Caco-2 (cell line): ENCODE measurements at regions not wholly inside any gene's neighbourhood (a gene's known extent, or its start where the extent isn't known, plus 50 kb on each side); places are given as distances from the start of the nearest gene placed in this dataset.

Source experiments
- BruUV-seq: library from RNA; stranded (reverse); fragments of 400-500 nt; replicated peaks from 2 replicates; lab custom pipeline; 2021; lab: Mats Ljungman, UMichigan
- CTCF ChIA-PET: fragments of 300-600 bp; sonication (Branson Sonifier 250); formaldehyde crosslinking; loops from one replicate; lab custom pipeline; 2022; ENCODE audit warnings: antibody characterized with exemption; lab: Charles Lee
- POLR2A ChIA-PET: fragments of 300-600 bp; sonication (Branson Sonifier 250); formaldehyde crosslinking; loops from one replicate; lab custom pipeline; 2022; ENCODE audit warnings: antibody characterized with exemption; lab: Charles Lee
- DNase-seq, 2 experiments: peaks; one replicate each; pipeline versions ENCODE4 v3.0.0 to v3.0.0-alpha.2; 2020 to 2022
- H3K27me3 ChIP-seq: replicated peaks from 2 replicates; pipeline ENCODE4 v1.6.0; 2011; ENCODE audit warnings: low read length; ENCODE audit not compliant: control insufficient read depth, insufficient read depth
- H3K36me3 ChIP-seq: 2 replicates; pipeline ENCODE4 v1.5.1; 2011; ENCODE audit warnings: low read length; ENCODE audit not compliant: control insufficient read depth, insufficient read depth
- H3K4me1 ChIP-seq: fragments of 250-450 bp; sonication (Bioruptor Pico); 2 replicates; pipeline ENCODE4 v1.5.1; 2020; ENCODE audit warnings: mild to moderate bottlenecking
- H3K4me3 ChIP-seq: 2 replicates; pipeline ENCODE4 v1.5.1; 2011; ENCODE audit warnings: low read depth, mild to moderate bottlenecking, control low read depth, low read length
- H3K9me3 ChIP-seq: fragments of 250-450 bp; sonication (Bioruptor Pico); 2 replicates; pipeline ENCODE4 v1.5.1; 2020; ENCODE audit warnings: mild to moderate bottlenecking, moderate library complexity
- H3K27ac Mint-ChIP-seq: one replicate; pipeline ENCODE4 v1.8.0; 2022; ENCODE audit warnings: mixed read lengths; ENCODE audit not compliant: unreplicated experiment
- H3K27me3 Mint-ChIP-seq: one replicate; pipeline ENCODE4 v1.8.0; 2022; ENCODE audit warnings: mixed read lengths; ENCODE audit not compliant: insufficient read depth, unreplicated experiment
- H3K36me3 Mint-ChIP-seq: one replicate; pipeline ENCODE4 v1.8.0; 2022; ENCODE audit warnings: mild to moderate bottlenecking, mixed read lengths; ENCODE audit not compliant: insufficient read depth, unreplicated experiment
- H3K4me1 Mint-ChIP-seq: one replicate; pipeline ENCODE4 v1.8.0; 2022; ENCODE audit warnings: low read depth, mixed read lengths; ENCODE audit not compliant: unreplicated experiment
- H3K4me3 Mint-ChIP-seq: one replicate; pipeline ENCODE4 v1.8.0; 2022; ENCODE audit warnings: mild to moderate bottlenecking, moderate library complexity, mixed read lengths; ENCODE audit not compliant: unreplicated experiment
- H3K9me3 Mint-ChIP-seq: one replicate; pipeline ENCODE4 v1.8.0; 2022; ENCODE audit warnings: mixed read lengths; ENCODE audit not compliant: unreplicated experiment
- intact Hi-C: fragments of 100-400 bp; cut with micrococcal nuclease; formaldehyde crosslinking; loops from one replicate; pipeline ENCODE4 v1.10.0; 2022; ENCODE audit not compliant: unreplicated experiment
- TF ChIP-seq, protein P1 (sequence below), 2 experiments: fragments of 200-600 bp in 1 of 2; IDR thresholded peaks; 1 replicate in 1 of 2; 2 replicates in 1 of 2; pipeline versions ENCODE4 v1.5.1 to v1.8.0; 2011 to 2022; ENCODE audit warnings: antibody characterized with exemption in 1 of 2, control low read depth in 1 of 2, inconsistent platforms in 1 of 2, low read depth in 1 of 2, low read length in 1 of 2, mild to moderate bottlenecking in 1 of 2, moderate library complexity in 1 of 2; ENCODE audit not compliant: insufficient read depth in 1 of 2, severe bottlenecking in 1 of 2, unreplicated experiment in 1 of 2

DNA sequence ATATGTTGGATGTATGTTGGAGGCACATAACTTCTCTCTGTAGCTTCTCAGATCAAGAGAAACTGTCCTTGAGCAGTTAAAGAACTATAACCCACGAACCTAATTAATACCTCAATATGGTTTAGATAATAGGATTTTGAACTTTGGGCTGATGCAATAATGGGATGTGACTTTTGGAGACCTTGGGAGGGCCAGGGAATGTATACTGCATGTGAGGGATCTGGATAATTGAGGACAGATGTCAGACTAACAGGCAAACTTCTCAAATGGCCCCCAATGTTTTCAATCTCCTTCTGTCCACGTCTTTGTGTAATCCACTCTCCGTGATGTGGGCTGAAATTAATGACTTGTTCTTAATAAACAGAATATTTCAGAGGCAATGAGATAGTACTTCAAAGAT lies 202.2 kb upstream of the FAT4 start:
- H3K27me3 ChIP-seq = no peaks in the 10 kb centered on the region
- H3K4me1 ChIP-seq = no peaks in the 10 kb centered on the region
- no peak overlapping the region for H3K27ac Mint-ChIP-seq
- DNase-seq = no peak
- POLR2A ChIA-PET = no interaction called here
- H3K4me3 Mint-ChIP-seq = no peak overlapping the region
- H3K36me3 ChIP-seq = no peaks in the 10 kb centered on the region
- TF ChIP-seq, protein P1, sequence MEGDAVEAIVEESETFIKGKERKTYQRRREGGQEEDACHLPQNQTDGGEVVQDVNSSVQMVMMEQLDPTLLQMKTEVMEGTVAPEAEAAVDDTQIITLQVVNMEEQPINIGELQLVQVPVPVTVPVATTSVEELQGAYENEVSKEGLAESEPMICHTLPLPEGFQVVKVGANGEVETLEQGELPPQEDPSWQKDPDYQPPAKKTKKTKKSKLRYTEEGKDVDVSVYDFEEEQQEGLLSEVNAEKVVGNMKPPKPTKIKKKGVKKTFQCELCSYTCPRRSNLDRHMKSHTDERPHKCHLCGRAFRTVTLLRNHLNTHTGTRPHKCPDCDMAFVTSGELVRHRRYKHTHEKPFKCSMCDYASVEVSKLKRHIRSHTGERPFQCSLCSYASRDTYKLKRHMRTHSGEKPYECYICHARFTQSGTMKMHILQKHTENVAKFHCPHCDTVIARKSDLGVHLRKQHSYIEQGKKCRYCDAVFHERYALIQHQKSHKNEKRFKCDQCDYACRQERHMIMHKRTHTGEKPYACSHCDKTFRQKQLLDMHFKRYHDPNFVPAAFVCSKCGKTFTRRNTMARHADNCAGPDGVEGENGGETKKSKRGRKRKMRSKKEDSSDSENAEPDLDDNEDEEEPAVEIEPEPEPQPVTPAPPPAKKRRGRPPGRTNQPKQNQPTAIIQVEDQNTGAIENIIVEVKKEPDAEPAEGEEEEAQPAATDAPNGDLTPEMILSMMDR (IDR thresholded peaks at IDR 0.05; ENCODE audit: insufficient read depth in 1 of 2, low read depth in 1 of 2, low read length in 1 of 2, severe bottlenecking in 1 of 2, unreplicated experiment in 1 of 2) = no peak
- CTCF ChIA-PET = no interaction called here
- no peaks in the 10 kb centered on the region for H3K9me3 ChIP-seq
- intact Hi-C loops = no loop called here
- H3K4me3 ChIP-seq = no peak overlapping the region
- H3K9me3 Mint-ChIP-seq = peaks cover 8% of the 10 kb centered on the region
- no peaks in the 10 kb centered on the region for H3K36me3 Mint-ChIP-seq
- no peaks in the 10 kb centered on the region for H3K4me1 Mint-ChIP-seq
- no TSS peak for BruUV-seq
- no peaks in the 10 kb centered on the region for H3K27me3 Mint-ChIP-seq

DNA sequence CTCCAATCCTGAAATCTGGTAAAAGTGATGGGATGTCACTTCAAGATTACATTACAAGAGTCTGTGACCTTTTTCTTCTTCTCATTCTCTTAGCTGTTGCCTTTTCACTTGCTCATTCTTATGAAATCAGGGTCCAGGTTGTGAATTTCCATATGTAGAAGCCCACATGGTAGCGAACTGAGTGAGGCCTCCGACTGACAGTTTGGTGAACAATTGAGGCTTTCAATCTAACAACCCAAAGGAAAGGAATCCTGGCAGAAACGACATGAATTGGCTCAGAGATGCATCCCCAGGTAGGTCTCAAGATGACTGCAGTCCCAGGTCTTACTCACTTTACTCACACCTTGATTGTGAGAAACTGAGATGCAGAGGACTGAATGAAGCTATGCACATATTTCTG lies 203.4 kb upstream of the FAT4 start:
- POLR2A ChIA-PET = no interaction called here
- TF ChIP-seq, protein P1 (IDR thresholded peaks at IDR 0.05; ENCODE audit: insufficient read depth in 1 of 2, low read depth in 1 of 2, low read length in 1 of 2, severe bottlenecking in 1 of 2, unreplicated experiment in 1 of 2) = no peak
- BruUV-seq = no TSS peak
- Histone ChIP-seq H3K9me3 (no peaks in the 10 kb centered on the region), H3K4me3 (no peak overlapping the region), H3K36me3 (no peaks in the 10 kb centered on the region), H3K4me1 (no peaks in the 10 kb centered on the region), H3K27me3 (no peaks in the 10 kb centered on the region)
- H3K4me3 Mint-ChIP-seq = no peak overlapping the region
- H3K9me3 Mint-ChIP-seq = peaks cover 8% of the 10 kb centered on the region
- intact Hi-C loops = no loop called here
- CTCF ChIA-PET = no interaction called here
- no peaks in the 10 kb centered on the region for H3K27me3 Mint-ChIP-seq
- DNase-seq = no peak
- no peaks in the 10 kb centered on the region for H3K36me3 Mint-ChIP-seq
- no peaks in the 10 kb centered on the region for H3K4me1 Mint-ChIP-seq
- no peak overlapping the region for H3K27ac Mint-ChIP-seq

DNA sequence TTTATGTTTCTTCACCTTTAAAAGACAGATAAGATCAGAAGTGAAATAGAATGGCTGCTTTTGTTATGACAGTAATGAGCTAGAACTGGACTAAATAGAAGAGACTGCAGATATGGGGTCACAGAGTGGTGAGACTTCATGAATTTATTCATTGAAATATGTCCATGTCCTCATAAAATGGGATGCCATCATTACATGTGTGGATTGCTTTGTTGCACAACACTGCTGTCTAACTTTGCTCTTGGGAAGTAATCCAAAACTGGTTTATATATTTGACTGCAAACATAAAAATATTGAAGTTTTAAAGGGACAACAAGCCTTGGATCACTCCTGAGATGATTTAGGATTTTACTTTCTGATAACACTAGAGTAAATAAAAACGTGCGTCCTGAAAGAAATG lies 209.2 kb upstream of the FAT4 start:
- TF ChIP-seq, protein P1 (IDR thresholded peaks at IDR 0.05; ENCODE audit: insufficient read depth in 1 of 2, low read depth in 1 of 2, low read length in 1 of 2, severe bottlenecking in 1 of 2, unreplicated experiment in 1 of 2) = no peak
- H3K4me1 Mint-ChIP-seq = peaks cover 5% of the 10 kb centered on the region
- Histone ChIP-seq H3K9me3 (no peaks in the 10 kb centered on the region), H3K27me3 (no peaks in the 10 kb centered on the region), H3K4me1 (no peaks in the 10 kb centered on the region), H3K36me3 (no peaks in the 10 kb centered on the region), H3K4me3 (no peak overlapping the region)
- no peak overlapping the region for H3K27ac Mint-ChIP-seq
- ChIA-PET POLR2A (no interaction called here), CTCF (no interaction called here)
- no peak overlapping the region for H3K4me3 Mint-ChIP-seq
- H3K9me3 Mint-ChIP-seq = no peaks in the 10 kb centered on the region
- no TSS peak for BruUV-seq
- no peaks in the 10 kb centered on the region for H3K27me3 Mint-ChIP-seq
- no peak for DNase-seq
- intact Hi-C loops = no loop called here
- no peaks in the 10 kb centered on the region for H3K36me3 Mint-ChIP-seq
